SK-N-SH treated with all-trans-retinoic acid at 6 μM for 48 hours (cell line): ENCODE measurements at regions not wholly inside any gene's neighbourhood (a gene's known extent, or its start where the extent isn't known, plus 50 kb on each side); places are given as distances from the start of the nearest gene placed in this dataset.

Experiments
- ATAC-seq: fragments of 200-7000 bp; cut with Tn5 transposase; 3 replicates; pipeline ENCODE4 v1.9.1; 2020; ENCODE audit warnings: mild to moderate bottlenecking, moderate library complexity
- ARNTL ChIP-seq: fragments of 450-650 bp; formaldehyde crosslinking; IDR thresholded peaks from 2 replicates; pipeline ENCODE4 v1.5.0; 2020; ENCODE audit warnings: low read depth, mild to moderate bottlenecking, moderate library complexity, borderline replicate concordance
- BACH2 ChIP-seq: fragments of 250-450 bp; sonication (Bioruptor Pico); IDR thresholded peaks from 2 replicates; pipeline ENCODE4 v1.9.0; 2021; ENCODE audit warnings: mild to moderate bottlenecking, borderline replicate concordance
- CREB5 ChIP-seq: fragments of 250-450 bp; sonication (Bioruptor Pico); IDR thresholded peaks from 2 replicates; pipeline ENCODE4 v1.5.1; 2020; ENCODE audit warnings: low read depth, mild to moderate bottlenecking, moderate library complexity
- CSDC2 ChIP-seq: fragments of 250-450 bp; sonication (Bioruptor Pico); IDR thresholded peaks from 2 replicates; pipeline ENCODE4 v1.5.0; 2020; ENCODE audit warnings: mild to moderate bottlenecking, moderate library complexity
- CSRNP3 ChIP-seq: fragments of 250-450 bp; sonication (Bioruptor Pico); IDR thresholded peaks from 2 replicates; pipeline ENCODE4 v1.5.1; 2021; ENCODE audit warnings: mild to moderate bottlenecking, moderate library complexity
- GLIS3 ChIP-seq: fragments of 250-450 bp; sonication (Bioruptor Pico); IDR thresholded peaks from 2 replicates; pipeline ENCODE4 v1.5.0; 2020; ENCODE audit warnings: mild to moderate bottlenecking, moderate library complexity
- ISL1 ChIP-seq: fragments of 250-450 bp; sonication (Bioruptor Pico); IDR thresholded peaks from 2 replicates; pipeline ENCODE4 v2.1.2; 2022; ENCODE audit warnings: mild to moderate bottlenecking, moderate library complexity
- OSR1 ChIP-seq: fragments of 250-450 bp; sonication (Bioruptor Pico); IDR thresholded peaks from 2 replicates; pipeline ENCODE4 v1.8.0; 2022; ENCODE audit warnings: moderate library complexity, mild to moderate bottlenecking, inconsistent platforms
- POU6F1 ChIP-seq: fragments of 250-450 bp; sonication (Bioruptor Pico); IDR thresholded peaks from 2 replicates; pipeline ENCODE4 v1.8.0; 2021; ENCODE audit warnings: low read depth, mild to moderate bottlenecking, moderate library complexity, borderline replicate concordance
- PPARA ChIP-seq: fragments of 250-450 bp; sonication (Bioruptor Pico); IDR thresholded peaks from 2 replicates; pipeline ENCODE4 v1.5.0; 2020; ENCODE audit warnings: mild to moderate bottlenecking, borderline replicate concordance
- RARB ChIP-seq: fragments of 250-450 bp; sonication (Bioruptor Pico); IDR thresholded peaks from 2 replicates; pipeline ENCODE4 v1.8.0; 2021; ENCODE audit warnings: mild to moderate bottlenecking, moderate library complexity
- SNAI2 ChIP-seq: fragments of 250-450 bp; sonication (Bioruptor Pico); IDR thresholded peaks from 2 replicates; pipeline ENCODE4 v1.5.0; 2020; ENCODE audit warnings: mild to moderate bottlenecking, moderate library complexity
- TCF4 ChIP-seq: fragments of 250-450 bp; sonication (Bioruptor Pico); IDR thresholded peaks from 2 replicates; pipeline ENCODE4 v1.8.0; 2021; ENCODE audit warnings: mild to moderate bottlenecking, moderate library complexity, borderline replicate concordance
- TSHZ2 ChIP-seq: fragments of 250-450 bp; sonication (Bioruptor Pico); IDR thresholded peaks from 2 replicates; pipeline ENCODE4 v1.5.0; 2020; ENCODE audit warnings: mild to moderate bottlenecking, moderate library complexity
- ZC3H10 ChIP-seq: fragments of 250-450 bp; sonication (Bioruptor Pico); IDR thresholded peaks from 2 replicates; pipeline ENCODE4 v1.5.1; 2021; ENCODE audit warnings: mild to moderate bottlenecking, moderate library complexity
- ZFP3 ChIP-seq: fragments of 250-450 bp; sonication (Bioruptor Pico); IDR thresholded peaks from 2 replicates; pipeline ENCODE4 v1.5.0; 2020; ENCODE audit warnings: mild to moderate bottlenecking, moderate library complexity
- ZFP30 ChIP-seq: fragments of 450-650 bp; formaldehyde crosslinking; IDR thresholded peaks from 2 replicates; pipeline ENCODE4 v1.5.0; 2022; ENCODE audit warnings: mild to moderate bottlenecking, moderate library complexity
- ZNF565 ChIP-seq: fragments of 450-650 bp; formaldehyde crosslinking; conservative IDR thresholded peaks from 2 replicates; pipeline ENCODE4 v1.5.0; 2020; ENCODE audit warnings: low read depth, mild to moderate bottlenecking, moderate library complexity
- ZNF8 ChIP-seq: fragments of 450-650 bp; formaldehyde crosslinking; IDR thresholded peaks from 2 replicates; pipeline ENCODE4 v1.5.0; 2020; ENCODE audit warnings: mild to moderate bottlenecking, moderate library complexity

- TF ChIP-seq ARNTL (no peak), CSRNP3 (CRISPR knock-in tag) (no peak), ZNF565 (CRISPR knock-in tag) (no peak), CSDC2 (no peak), ZFP30 (no peak), OSR1 (no peak), TCF4 (CRISPR knock-in tag) (no peak)
- TF ChIP-seq, all 23 proteins: peak for 0
- no peak for ATAC-seq
Measured at GRCh38 chr10:117609095-117609795, 66.7 kb downstream of the EMX2 start.

DNA sequence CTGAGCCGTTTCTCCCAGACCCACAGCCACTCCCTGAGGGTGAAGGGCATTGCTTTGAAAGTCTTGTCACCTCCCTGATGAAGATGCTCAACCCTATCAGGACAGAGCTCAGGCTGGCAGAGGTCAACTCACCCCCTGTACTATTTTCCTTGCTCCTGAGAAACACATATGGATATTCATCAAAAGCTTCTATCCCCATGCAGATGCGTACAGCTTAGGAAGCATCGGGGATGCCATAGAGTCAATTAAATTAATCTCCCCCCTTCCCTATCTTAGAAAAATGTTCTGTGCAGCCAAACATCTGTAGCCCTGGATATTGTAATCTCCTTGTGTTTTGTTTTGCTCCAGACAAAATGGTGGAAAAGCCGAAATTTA lies 67.2 kb downstream of the EMX2 start:
- no peak for ATAC-seq
- TF ChIP-seq ISL1 (CRISPR knock-in tag) (no peak), POU6F1 (CRISPR knock-in tag) (no peak), CREB5 (CRISPR knock-in tag) (no peak), ZC3H10 (CRISPR knock-in tag) (no peak), OSR1 (no peak), CSDC2 (no peak), PPARA (no peak), BACH2 (CRISPR knock-in tag) (no peak), CSRNP3 (CRISPR knock-in tag) (no peak)

DNA sequence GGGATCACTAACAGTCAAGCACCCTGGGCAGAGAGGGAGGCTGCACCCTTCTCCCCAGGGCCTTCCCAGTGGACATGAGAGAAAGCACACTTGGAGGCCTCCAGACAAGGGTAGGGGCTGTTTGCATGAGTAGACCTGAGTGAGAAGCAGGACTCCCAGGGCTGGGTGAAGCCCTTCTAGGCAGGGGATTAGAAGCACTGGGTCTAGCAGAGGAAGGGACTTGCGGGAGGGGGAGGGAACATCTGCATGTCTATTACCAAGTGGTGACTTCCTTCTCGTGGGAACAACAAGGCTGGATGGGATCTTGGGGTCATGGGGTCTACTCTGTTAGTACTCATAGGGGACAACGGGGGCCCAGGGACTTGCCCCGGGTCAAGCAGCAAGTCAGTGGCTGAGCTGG lies 67.8 kb downstream of the EMX2 start:
- TF ChIP-seq OSR1 (no peak), CSDC2 (no peak), POU6F1 (CRISPR knock-in tag) (no peak), ZC3H10 (CRISPR knock-in tag) (no peak), ZNF565 (CRISPR knock-in tag) (no peak), BACH2 (CRISPR knock-in tag) (no peak)
- ATAC-seq: no peak

DNA sequence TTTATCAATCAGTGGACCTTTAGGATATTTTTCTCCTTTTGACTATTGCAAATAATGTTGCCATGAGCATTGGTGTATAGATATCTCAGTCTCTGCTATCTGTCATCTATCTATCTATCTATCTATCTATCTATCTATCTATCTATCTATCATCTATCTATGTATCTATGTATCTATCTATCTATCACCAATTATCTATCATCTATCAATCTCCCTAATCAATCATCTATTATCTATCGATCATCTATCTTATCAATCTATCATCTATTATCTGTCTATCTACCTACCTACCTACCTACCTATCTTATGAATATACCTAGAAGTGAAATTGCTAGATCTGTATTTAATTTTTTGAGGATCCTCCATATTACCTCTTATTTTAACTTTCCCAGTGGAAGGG lies 69.6 kb downstream of the EMX2 start:
- no peak for ATAC-seq
- no peak for TF ChIP-seq OSR1
- TF ChIP-seq GLIS3 (CRISPR knock-in tag): no peak
- no peak for TF ChIP-seq ZFP3 (CRISPR knock-in tag)
- no peak for TF ChIP-seq RARB (CRISPR knock-in tag)
- TF ChIP-seq BACH2 (CRISPR knock-in tag): no peak
- TF ChIP-seq PPARA: no peak
- no peak for TF ChIP-seq CSRNP3 (CRISPR knock-in tag)
- TF ChIP-seq ZNF8 (CRISPR knock-in tag): no peak
- TF ChIP-seq TSHZ2: no peak
- TF ChIP-seq SNAI2 (CRISPR knock-in tag): no peak
- TF ChIP-seq POU6F1 (CRISPR knock-in tag): no peak
